ENCODE measurements at regions not wholly inside any gene's neighbourhood (a gene's known extent, or its start where the extent isn't known, plus 50 kb on each side); places are given as distances from the start of the nearest gene placed in this dataset.

GRCh38 chr2:13917958-13918357 is 714.6 kb upstream of the LRATD1 start:
- TF ChIP-seq, protein P1, sequence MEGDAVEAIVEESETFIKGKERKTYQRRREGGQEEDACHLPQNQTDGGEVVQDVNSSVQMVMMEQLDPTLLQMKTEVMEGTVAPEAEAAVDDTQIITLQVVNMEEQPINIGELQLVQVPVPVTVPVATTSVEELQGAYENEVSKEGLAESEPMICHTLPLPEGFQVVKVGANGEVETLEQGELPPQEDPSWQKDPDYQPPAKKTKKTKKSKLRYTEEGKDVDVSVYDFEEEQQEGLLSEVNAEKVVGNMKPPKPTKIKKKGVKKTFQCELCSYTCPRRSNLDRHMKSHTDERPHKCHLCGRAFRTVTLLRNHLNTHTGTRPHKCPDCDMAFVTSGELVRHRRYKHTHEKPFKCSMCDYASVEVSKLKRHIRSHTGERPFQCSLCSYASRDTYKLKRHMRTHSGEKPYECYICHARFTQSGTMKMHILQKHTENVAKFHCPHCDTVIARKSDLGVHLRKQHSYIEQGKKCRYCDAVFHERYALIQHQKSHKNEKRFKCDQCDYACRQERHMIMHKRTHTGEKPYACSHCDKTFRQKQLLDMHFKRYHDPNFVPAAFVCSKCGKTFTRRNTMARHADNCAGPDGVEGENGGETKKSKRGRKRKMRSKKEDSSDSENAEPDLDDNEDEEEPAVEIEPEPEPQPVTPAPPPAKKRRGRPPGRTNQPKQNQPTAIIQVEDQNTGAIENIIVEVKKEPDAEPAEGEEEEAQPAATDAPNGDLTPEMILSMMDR (IDR thresholded peaks at IDR 0.05), result no peak
- no peak for TF ChIP-seq POLR2A (IDR thresholded peaks at IDR 0.05)

All from right lobe of liver (tissue), 4 donors.